AG10803 (cell line): ENCODE measurements at regions not wholly inside any gene's neighbourhood (a gene's known extent, or its start where the extent isn't known, plus 50 kb on each side); places are given as distances from the start of the nearest gene placed in this dataset.

Source experiments
- DNase-seq: peaks from one replicate; pipeline ENCODE4 v3.0.0; 2010; ENCODE audit warnings: low read depth
- H3K4me3 ChIP-seq: 2 replicates; pipeline ENCODE4 v1.5.1; 2011; ENCODE audit warnings: mild to moderate bottlenecking, low read length, control low read depth
- TF ChIP-seq, protein P1 (sequence below): conservative IDR thresholded peaks from 2 replicates; pipeline ENCODE4 v1.5.1; 2011; ENCODE audit warnings: mild to moderate bottlenecking, low read length, control low read depth, inconsistent platforms

DNA sequence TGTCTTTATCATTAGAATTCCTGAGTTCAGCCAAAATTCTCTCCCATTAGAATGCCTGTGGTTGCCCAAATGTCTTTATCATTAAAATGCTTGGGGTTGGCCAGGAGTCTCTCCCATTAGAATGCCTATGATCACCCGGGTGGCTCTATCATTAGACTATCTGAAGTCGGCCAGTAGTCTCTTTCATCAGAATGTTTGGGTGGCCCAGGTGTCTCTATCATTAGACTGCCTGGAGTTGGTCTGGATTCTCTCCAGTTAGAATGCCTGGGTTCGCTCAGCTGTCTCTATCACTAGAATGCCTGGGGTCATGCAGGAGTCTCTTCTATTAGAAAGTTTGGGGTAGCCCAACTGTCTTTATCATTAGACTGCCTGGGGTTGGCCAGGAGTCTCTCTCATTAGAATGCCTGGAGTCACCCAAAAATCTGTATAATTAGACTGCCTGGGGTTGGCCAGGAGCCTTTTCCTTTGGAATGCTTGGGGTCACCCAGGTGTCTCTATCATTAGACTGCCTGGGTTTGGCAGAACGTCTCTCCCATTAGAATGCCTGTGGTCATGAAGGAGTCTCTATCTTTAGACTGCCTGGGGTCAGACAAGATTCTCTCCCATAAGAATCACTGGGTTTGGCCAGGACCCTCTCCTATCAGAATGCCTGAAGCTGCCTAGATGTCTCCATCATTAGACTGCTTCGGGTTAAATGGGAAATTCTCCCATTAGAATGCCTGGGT lies 1478.3 kb downstream of the UQCRFS1 start:
- no peak for DNase-seq
- TF ChIP-seq, protein P1, sequence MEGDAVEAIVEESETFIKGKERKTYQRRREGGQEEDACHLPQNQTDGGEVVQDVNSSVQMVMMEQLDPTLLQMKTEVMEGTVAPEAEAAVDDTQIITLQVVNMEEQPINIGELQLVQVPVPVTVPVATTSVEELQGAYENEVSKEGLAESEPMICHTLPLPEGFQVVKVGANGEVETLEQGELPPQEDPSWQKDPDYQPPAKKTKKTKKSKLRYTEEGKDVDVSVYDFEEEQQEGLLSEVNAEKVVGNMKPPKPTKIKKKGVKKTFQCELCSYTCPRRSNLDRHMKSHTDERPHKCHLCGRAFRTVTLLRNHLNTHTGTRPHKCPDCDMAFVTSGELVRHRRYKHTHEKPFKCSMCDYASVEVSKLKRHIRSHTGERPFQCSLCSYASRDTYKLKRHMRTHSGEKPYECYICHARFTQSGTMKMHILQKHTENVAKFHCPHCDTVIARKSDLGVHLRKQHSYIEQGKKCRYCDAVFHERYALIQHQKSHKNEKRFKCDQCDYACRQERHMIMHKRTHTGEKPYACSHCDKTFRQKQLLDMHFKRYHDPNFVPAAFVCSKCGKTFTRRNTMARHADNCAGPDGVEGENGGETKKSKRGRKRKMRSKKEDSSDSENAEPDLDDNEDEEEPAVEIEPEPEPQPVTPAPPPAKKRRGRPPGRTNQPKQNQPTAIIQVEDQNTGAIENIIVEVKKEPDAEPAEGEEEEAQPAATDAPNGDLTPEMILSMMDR: no peak
- no peak overlapping the region for H3K4me3 ChIP-seq

DNA sequence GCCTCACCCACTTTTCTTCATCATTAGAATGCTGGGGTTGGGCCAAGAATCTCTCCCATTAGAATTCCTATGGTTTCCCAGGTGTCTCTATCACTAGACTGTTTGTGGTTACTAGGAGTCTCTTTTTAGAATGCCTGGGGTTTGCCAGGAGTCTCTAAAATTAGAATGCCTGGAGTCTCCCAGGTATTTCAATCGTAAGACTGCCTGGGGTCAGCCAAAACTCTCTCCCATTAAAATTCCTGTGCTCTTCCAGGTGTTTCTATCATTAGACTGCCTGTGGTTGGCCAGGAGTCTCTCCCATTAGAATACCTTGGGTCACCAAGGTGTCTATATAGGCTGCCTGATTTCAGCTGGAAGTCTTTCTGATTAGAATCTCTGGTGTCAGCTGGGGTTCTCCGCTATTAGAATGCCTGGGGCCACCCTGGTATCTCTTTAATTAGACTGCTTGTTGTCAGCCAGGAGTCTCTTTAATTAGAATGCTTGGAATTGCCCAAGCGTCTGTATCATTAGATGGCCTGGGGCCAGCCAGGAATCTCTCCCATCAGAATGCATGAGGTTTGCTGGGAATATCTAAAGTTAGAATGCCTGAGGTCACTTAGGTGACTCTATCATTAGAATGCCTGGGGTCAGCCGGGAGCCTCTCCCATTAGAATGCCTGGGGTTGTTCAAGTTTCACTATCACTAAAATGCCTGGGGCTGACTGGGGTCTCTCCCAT lies 1479.2 kb downstream of the UQCRFS1 start:
- TF ChIP-seq, protein P1: no peak
- DNase-seq: no peak
- H3K4me3 ChIP-seq: no peak overlapping the region

DNA sequence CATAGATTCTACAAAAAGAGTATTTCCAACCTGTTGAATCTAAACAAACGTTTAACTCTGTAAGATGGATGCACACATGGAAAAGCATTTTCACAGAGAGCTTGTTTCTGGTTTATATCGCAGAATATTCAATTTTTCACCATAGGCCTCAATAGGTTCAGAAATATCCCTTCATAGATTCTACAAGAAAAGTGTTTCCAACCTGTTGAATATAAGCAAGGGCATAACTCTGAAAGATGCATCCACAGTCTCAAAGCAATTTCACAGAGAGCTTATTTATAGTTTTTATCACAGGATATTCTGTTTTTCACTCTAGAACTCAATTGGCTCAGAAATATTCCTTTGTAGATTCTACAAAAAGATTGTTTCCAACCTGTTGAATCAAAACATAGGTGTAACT lies 1483.6 kb downstream of the UQCRFS1 start:
- H3K4me3 ChIP-seq: no peak overlapping the region
- TF ChIP-seq, protein P1: no peak
- DNase-seq: no peak

DNA sequence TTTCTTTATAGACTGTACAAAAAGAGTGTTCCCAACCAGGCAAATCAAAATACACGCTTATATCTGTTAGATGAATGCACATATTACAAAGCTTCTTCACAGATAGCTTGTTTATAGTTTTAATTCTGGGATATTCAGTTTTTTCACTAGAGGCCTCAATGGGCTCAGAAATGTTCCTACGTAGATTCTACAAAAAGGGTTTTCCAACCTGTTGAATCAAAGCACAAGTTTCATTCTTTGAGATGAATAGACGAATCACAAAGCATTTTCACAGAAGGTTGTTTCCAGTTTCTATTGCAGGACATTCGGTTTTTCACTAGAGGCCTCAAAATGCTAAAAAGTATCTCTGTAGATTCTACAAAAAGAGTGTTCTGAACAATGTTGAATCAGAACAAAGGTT lies 1490.3 kb downstream of the UQCRFS1 start:
- no peak overlapping the region for H3K4me3 ChIP-seq
- TF ChIP-seq, protein P1: no peak
- DNase-seq: no peak

DNA sequence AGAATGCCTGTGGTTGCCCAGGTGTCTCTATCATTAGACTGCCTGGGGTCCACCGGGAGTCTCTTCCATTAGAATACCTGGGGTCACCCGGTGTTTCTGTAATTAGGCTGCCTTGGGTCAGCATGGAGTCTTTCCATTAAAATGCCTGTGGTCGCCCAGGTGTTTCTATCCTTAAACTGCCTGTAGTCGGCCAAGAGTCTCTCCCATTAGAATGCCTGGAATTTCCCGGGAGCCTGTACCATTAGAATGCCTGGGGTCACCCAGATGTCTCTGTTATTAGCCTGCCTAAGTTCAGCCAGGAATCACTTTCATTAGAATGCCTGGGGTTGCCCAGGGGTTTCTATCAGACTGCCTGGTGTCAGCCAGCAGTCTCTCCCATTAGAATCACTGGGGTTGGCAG lies 1492.8 kb downstream of the UQCRFS1 start:
- DNase-seq: no peak
- H3K4me3 ChIP-seq: no peak overlapping the region
- TF ChIP-seq, protein P1: no peak

DNA sequence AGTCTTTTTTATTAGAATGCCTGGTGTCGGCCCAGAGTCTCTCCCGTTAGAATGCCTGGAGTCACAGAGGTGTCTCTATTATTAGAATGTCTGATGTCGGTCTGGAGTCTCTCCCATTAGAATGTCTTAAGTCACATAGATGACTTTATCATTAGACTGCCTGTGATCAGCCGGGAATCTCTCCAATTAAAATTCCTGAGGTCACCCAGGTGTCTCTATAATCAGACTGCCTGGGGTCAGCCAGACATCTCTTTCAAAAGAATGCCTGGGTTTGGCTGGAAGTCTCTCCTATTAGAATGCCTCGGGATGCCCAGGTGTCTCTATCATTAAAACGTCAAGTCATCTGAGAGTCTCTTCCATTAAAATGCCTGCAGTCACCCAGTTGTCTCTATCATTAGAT lies 1493.9 kb downstream of the UQCRFS1 start:
- no peak for DNase-seq
- TF ChIP-seq, protein P1: no peak
- no peak overlapping the region for H3K4me3 ChIP-seq

DNA sequence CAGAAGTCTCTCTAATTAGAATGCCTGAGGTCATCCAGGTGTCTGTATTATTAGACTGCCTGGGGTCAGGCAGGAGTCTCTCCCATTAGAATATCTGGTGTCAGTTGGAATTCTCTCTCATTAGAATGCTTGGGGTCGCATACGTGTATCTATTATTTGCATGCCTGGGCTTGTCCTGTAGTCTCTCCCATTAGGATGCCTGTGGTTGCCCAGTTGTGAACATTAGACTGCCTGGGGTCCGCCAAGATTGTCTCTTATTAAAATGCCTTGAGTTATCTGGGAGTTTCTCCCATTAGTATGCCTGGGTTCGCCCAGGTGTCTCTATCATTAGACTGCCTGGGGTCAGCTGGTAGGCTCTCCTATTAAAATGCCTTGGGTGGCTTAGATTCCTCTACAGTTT lies 1494.7 kb downstream of the UQCRFS1 start:
- H3K4me3 ChIP-seq: no peak overlapping the region
- DNase-seq: no peak
- TF ChIP-seq, protein P1: no peak
